GM20000 (cell line): ENCODE measurements at regions not wholly inside any gene's neighbourhood (a gene's known extent, or its start where the extent isn't known, plus 50 kb on each side); places are given as distances from the start of the nearest gene placed in this dataset.

Source experiments
- DNase-seq: peaks from one replicate; pipeline ENCODE4 v3.0.0; 2012; ENCODE audit warnings: low spot score
- TF ChIP-seq, protein P1 (sequence below): IDR thresholded peaks from 2 replicates; pipeline ENCODE4 v1.5.1; 2012; ENCODE audit warnings: mild to moderate bottlenecking, control low read depth; ENCODE audit errors: extremely low read depth, missing control alignments

DNA sequence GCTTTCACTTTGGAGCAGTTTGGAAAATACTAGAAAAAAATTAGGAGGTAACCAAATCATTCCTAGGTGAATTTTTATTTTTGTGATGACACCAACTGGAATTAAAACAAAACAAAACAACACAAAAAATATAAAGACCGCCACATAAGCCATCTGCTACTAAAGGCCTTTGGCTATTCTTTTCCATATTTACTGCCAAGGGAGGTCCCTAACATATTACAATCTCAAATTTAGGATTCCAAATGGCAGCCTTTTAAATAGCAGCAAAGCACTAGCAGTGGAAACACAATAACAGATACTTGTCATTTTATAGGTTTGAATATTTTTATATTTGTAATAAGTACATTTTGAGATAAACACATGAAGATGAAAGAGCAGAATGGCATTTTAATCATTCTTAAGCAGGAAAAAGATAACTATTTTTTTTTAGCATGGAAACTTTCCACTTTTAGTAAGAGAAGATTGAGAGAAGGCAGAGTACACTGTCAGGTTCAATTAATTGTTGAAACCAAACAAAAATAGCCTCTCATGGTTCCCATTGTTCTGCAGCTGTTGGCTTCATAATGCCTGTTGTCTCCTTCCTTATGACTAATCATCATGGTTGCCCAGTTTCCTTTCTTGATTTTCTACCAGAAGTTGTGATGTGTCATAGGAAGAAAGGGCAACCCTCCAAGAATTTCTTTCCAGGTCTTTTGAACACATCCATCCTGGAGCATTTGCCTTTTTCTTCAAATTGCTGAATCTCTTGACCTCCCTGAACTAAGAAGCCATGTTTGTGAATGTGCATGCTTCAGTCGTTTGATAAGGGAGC lies 219.0 kb upstream of the EMCN start:
- DNase-seq: no peak
- TF ChIP-seq, protein P1, sequence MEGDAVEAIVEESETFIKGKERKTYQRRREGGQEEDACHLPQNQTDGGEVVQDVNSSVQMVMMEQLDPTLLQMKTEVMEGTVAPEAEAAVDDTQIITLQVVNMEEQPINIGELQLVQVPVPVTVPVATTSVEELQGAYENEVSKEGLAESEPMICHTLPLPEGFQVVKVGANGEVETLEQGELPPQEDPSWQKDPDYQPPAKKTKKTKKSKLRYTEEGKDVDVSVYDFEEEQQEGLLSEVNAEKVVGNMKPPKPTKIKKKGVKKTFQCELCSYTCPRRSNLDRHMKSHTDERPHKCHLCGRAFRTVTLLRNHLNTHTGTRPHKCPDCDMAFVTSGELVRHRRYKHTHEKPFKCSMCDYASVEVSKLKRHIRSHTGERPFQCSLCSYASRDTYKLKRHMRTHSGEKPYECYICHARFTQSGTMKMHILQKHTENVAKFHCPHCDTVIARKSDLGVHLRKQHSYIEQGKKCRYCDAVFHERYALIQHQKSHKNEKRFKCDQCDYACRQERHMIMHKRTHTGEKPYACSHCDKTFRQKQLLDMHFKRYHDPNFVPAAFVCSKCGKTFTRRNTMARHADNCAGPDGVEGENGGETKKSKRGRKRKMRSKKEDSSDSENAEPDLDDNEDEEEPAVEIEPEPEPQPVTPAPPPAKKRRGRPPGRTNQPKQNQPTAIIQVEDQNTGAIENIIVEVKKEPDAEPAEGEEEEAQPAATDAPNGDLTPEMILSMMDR: no peak

DNA sequence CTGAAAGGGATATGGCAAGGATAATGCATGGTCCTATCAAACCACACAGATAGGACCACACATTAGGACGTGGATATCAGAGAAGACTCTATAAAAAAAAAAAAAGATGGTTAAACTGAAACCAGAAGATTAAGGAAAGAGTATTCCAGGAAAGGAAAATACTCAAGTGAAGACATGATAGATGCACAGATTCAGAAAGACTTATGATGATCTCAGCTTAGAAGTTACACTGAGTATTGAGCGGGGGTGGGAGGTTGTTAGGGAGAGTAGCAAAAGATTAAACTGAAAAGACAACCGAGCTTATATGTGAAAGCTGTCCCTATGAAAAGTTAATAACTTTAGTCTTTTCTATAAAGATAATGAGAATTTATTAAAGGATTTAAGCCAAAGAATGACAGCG lies 211.0 kb upstream of the EMCN start:
- TF ChIP-seq, protein P1: no peak
- DNase-seq: no peak

DNA sequence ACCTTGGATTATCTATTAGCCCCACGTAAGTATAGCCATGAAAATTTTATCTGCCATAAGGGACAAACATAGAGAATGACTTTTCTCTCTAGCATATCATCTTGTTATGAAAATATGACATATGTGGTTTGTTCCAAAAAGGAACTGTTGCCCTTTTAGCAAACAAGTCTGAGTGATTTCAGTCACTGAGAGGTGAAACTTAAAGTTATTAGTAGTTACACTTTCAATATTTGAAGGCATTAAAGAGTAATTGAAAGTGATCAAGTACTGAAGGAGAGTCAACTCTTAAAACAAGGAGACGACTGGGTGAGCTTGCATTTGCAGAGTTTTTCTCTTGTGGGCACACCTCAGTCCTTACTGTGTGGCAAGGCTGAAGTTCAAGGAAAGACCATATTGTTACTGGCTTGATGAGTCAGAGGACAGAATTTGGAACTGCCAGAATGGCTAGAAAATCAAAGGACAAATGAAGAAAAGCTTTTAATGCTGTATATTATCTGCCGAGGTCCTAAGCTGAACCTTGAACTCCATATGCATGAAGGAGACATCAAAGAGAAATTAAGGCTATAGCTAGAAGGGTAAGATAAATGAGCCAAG lies 205.1 kb upstream of the EMCN start:
- no peak for DNase-seq
- TF ChIP-seq, protein P1: no peak

DNA sequence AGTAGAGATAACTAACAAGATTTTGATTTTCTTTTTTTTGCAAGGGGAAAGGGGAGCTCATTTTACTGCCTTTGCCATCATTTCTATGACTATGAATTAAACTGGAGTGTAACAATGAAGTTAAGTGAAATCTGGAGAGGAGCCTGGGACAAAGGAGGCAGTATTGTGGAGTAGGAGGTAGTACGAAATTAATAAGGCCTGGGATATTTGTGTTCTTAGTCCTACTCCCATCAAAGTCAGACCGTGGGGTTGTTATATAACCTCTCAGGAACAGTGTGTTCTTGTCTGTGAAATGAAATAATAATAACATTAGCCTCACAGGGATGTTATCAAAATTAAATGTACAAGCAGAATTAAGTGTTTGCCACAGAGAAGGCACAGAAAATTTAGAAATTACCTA lies 204.3 kb upstream of the EMCN start:
- no peak for DNase-seq
- TF ChIP-seq, protein P1: no peak

DNA sequence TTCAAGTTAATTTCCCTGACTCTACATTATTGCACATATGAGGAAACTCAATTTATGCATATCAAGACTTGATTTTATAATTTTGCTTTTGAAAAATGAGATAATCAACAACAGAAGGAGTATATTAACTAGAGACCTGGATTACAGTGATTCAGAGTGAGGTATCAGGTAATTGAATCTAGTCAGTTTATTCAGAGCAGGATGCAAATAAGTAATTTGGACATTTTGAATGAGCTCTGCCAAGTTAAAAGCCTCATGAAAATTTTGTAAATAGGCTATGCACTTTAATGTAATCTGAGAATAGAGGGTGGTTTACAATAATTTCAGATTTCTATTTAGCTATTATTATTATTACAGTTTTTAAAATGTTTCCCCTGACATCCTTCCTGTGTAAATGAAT lies 203.7 kb upstream of the EMCN start:
- TF ChIP-seq, protein P1: no peak
- DNase-seq: no peak

DNA sequence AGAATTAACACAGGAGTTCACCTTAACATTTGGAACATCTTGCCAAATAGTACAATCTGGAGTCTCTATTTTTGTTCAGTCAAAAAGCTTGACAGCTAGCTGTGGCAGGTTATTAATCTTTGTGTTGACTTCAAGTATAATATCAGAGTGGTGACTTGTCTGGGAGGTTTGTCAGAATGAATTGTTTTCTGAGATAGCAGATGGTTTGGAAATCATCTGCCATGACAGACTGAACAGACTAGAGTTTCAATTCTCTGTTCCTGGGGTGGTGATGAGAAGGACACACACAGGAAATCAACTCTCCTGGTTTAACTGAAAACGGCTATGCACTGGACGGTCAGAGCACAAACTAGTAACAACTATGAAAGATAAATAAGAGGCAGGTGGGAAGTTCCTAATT lies 203.3 kb upstream of the EMCN start:
- no peak for DNase-seq

DNA sequence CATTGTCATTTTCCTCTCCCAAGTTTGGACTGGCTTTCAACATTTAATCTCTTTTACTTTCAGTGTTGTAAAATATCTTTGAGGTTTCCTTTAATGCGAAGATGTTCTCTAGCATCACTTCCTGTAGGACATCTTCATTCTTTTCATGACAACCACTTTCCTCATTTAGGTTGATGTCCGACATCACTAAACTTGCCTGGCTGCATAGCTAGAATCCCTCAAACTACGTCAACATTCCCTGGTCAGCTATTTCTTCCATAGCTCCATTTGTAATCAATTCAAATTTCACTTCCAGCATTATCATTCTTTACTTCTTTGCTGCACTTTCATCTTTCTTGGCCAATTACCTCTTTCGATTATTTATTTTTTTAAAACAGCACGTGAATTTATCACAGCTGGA lies 198.6 kb upstream of the EMCN start:
- DNase-seq: no peak
- TF ChIP-seq, protein P1: no peak

More for the DNA sequence above, 203.3 kb upstream of the EMCN start:
- TF ChIP-seq, protein P1: no peak
